ENCODE measurements at regions not wholly inside any gene's neighbourhood (a gene's known extent, or its start where the extent isn't known, plus 50 kb on each side); places are given as distances from the start of the nearest gene placed in this dataset.

- Histone ChIP-seq H4K5ac (ENCODE audit: insufficient read length, low read depth, low read length) (no peak overlapping the region), H2BK20ac (ENCODE audit: low read depth, low read length, poor library complexity, severe bottlenecking) (no peak overlapping the region), H4K20me1 (ENCODE audit: control insufficient read depth, insufficient read depth, insufficient read length) (no peaks in the 10 kb centered on the region), H2BK120ac (ENCODE audit: low read depth, low read length, poor library complexity, severe bottlenecking) (no peak overlapping the region), H2AK5ac (ENCODE audit: insufficient read length, low read length) (no peak overlapping the region), H2BK5ac (ENCODE audit: insufficient read length, low read length) (no peak overlapping the region), H3K9ac (ENCODE audit: extremely low read depth, insufficient read length, low read length) (no peak overlapping the region), H3T11ph (ENCODE audit: low read length) (no peak overlapping the region), H3K79me1 (ENCODE audit: insufficient read depth, low read depth, low read length, poor library complexity, severe bottlenecking) (no peaks in the 10 kb centered on the region), H3K27ac (ENCODE audit: insufficient read length, low read depth, low read length) (no peak overlapping the region), H3K4me1 (ENCODE audit: insufficient read depth, low read length) (no peaks in the 10 kb centered on the region; the same call in 1 of the 2 replicates), H4K91ac (ENCODE audit: insufficient read length, low read depth, low read length) (no peak overlapping the region), H3K18ac (ENCODE audit: insufficient read length, low read depth, low read length) (no peak overlapping the region), H3K27me3 (ENCODE audit: insufficient read depth, low read length) (no peaks in the 10 kb centered on the region), H3K14ac (ENCODE audit: insufficient read depth, low read length) (no peak overlapping the region), H3K23ac (ENCODE audit: insufficient read length, low read depth, low read length) (no peak overlapping the region), H3K4ac (ENCODE audit: low read depth, low read length) (no peak overlapping the region), H3K4me2 (ENCODE audit: insufficient read depth, insufficient read length, low read length) (no peak overlapping the region), H3K56ac (ENCODE audit: insufficient read length, low read depth, low read length) (no peak overlapping the region), H2BK15ac (ENCODE audit: low read depth, low read length) (no peak overlapping the region), H2BK12ac (ENCODE audit: insufficient read length, low read depth, low read length) (no peak overlapping the region), H4K8ac (replicated peaks; ENCODE audit: insufficient read length, low read depth, low read length) (no peak overlapping the region), H3K9me3 (ENCODE audit: control insufficient read depth, low read depth, low read length) (no peaks in the 10 kb centered on the region), H3K23me2 (ENCODE audit: insufficient read length, low read depth, low read length, poor library complexity, severe bottlenecking) (no peaks in the 10 kb centered on the region), H3K79me2 (ENCODE audit: insufficient read depth, low read length) (no peaks in the 10 kb centered on the region), H2AFZ (ENCODE audit: low read length) (no peak overlapping the region)
- peaks cover 12 to 14% of the 10 kb centered on the region in 2 experiments for H3K9me3 Mint-ChIP-seq
- peaks cover 10 to 18% (median 13%) of the 10 kb centered on the region in 3 experiments for H3K36me3 Mint-ChIP-seq (ENCODE audit: insufficient read depth in 1 of 3, low read depth in 3 of 3)
- DNase-seq, result no peak
- no CpG with 5 or more reads among the region's 7 CpGs for WGBS (ENCODE audit: extremely low coverage, insufficient read length, low lambda C conversion rate)
- peaks cover 2% of the 10 kb centered on the region for H3K27me3 Mint-ChIP-seq (ENCODE audit: low read depth)
- H3K4me1 Mint-ChIP-seq, result peaks cover 15 to 21% of the 10 kb centered on the region in 2 experiments
- no peak overlapping the region for H3K4me3 Mint-ChIP-seq
- no peak overlapping the region; a peak in 1 of 7 replicates for H3K27ac Mint-ChIP-seq
- no peak for TF ChIP-seq CTCF (conservative IDR thresholded peaks at IDR 0.05)
These were observed 358.4 kb downstream of the CTTN start for GRCh38 chr11:70756756-70757155.
